ENCODE measurements at regions not wholly inside any gene's neighbourhood (a gene's known extent, or its start where the extent isn't known, plus 50 kb on each side); places are given as distances from the start of the nearest gene placed in this dataset.

DNA sequence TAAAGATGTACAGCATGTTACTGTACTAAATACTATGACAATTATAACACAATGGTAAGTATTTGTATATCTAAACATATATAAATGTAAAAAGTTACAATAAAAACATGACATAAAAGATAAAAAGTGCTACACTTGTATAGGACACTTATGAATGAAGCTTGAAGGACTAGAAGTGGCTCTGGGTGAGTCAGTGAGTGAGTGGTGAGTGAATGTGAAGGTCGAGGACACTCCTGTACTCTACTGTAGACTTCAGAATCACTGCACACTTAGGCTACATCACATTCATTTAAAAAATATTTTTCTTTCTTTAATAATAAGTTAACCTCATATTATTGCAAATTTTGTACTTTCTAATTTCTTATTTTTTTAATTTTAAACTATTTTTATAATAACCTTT is 1476.7 kb upstream of the CDH8 start:
- TF ChIP-seq, protein P1, sequence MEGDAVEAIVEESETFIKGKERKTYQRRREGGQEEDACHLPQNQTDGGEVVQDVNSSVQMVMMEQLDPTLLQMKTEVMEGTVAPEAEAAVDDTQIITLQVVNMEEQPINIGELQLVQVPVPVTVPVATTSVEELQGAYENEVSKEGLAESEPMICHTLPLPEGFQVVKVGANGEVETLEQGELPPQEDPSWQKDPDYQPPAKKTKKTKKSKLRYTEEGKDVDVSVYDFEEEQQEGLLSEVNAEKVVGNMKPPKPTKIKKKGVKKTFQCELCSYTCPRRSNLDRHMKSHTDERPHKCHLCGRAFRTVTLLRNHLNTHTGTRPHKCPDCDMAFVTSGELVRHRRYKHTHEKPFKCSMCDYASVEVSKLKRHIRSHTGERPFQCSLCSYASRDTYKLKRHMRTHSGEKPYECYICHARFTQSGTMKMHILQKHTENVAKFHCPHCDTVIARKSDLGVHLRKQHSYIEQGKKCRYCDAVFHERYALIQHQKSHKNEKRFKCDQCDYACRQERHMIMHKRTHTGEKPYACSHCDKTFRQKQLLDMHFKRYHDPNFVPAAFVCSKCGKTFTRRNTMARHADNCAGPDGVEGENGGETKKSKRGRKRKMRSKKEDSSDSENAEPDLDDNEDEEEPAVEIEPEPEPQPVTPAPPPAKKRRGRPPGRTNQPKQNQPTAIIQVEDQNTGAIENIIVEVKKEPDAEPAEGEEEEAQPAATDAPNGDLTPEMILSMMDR (IDR thresholded peaks at IDR 0.05), result no peak
- TF ChIP-seq POLR2A (IDR thresholded peaks at IDR 0.05), result no peak

Data from vagina (tissue), 2 donors.